A549 (cell line): ENCODE measurements at regions not wholly inside any gene's neighbourhood (a gene's known extent, or its start where the extent isn't known, plus 50 kb on each side); places are given as distances from the start of the nearest gene placed in this dataset.
"Not testable (repeated sequence)": the region's sequence is repeated elsewhere in the genome, so short reads cannot be mapped to it uniquely, and the experiment has no call there.

ENCODE experiments used
- ATAC-seq, 2 experiments: fragments of 200-7000 bp in 1 of 2; fragments of >200 bp in 1 of 2; cut with Nextera tagmentation in 1 of 2; cut with Tn5 transposase in 1 of 2; 3 replicates each; pipeline versions ENCODE4 v1.8.0 to v1.9.1; 2018 to 2020; ENCODE audit warnings: mild to moderate bottlenecking in 1 of 2, moderate library complexity in 1 of 2
- CTCF ChIA-PET: fragments of 300-600 bp; sonication (Branson Sonifier 250); formaldehyde crosslinking; extraction: SDS; loops from one replicate; lab custom pipeline; 2021; ENCODE audit warnings: antibody characterized with exemption, inconsistent platforms; lab: Yijun Ruan, JAX
- POLR2A ChIA-PET: fragments of 350-600 bp; formaldehyde crosslinking; extraction: SDS; loops from one replicate; lab custom pipeline; 2021; ENCODE audit warnings: antibody characterized with exemption, inconsistent platforms; lab: Yijun Ruan, JAX
- DNase-seq, 2 experiments: peaks; one replicate each; pipeline versions ENCODE4 v3.0.0 to v3.0.0-alpha.2; 2011 to 2016; ENCODE audit warnings: low read depth in 1 of 2, low spot score in 1 of 2
- FAIRE-seq: peaks from 2 replicates; lab custom pipeline; 2011; peaks lifted over from hg19 to GRCh38; lab: Jason Lieb, UNC
- H3K27ac ChIP-seq, 2 experiments: fragments of >200 bp; sonication (Bioruptor Twin); formaldehyde crosslinking; 3 replicates each; pipeline ENCODE4 v1.5.1; 2016 to 2017
- H3K4me1 ChIP-seq: fragments of >200 bp; sonication (Bioruptor Twin); formaldehyde crosslinking; 3 replicates; pipeline ENCODE4 v1.6.1; 2016
- H3K4me2 ChIP-seq: fragments of >200 bp; sonication (Bioruptor Twin); formaldehyde crosslinking; 3 replicates; pipeline ENCODE4 v1.6.1; 2016
- H3K4me3 ChIP-seq: fragments of >200 bp; sonication (Bioruptor Twin); formaldehyde crosslinking; 3 replicates; pipeline ENCODE4 v1.5.1; 2016
- H3K9me3 ChIP-seq: fragments of >200 bp; sonication (Bioruptor Twin); formaldehyde crosslinking; 3 replicates; pipeline ENCODE4 v1.6.1; 2016
- BHLHE40 ChIP-seq: IDR thresholded peaks from 2 replicates; pipeline ENCODE4 v1.6.1; 2012; ENCODE audit warnings: low read depth, low read length, inconsistent platforms
- E2F6 ChIP-seq: IDR thresholded peaks from 2 replicates; pipeline ENCODE4 v1.6.1; 2012; ENCODE audit warnings: low read depth, borderline replicate concordance
- EHMT2 ChIP-seq: fragments of 200-600 bp; sonication (generic); IDR thresholded peaks from 2 replicates; pipeline ENCODE4 v1.6.1; 2016; ENCODE audit warnings: antibody characterized with exemption, low read depth, mild to moderate bottlenecking, moderate library complexity
- HOXB13 ChIP-seq: fragments of 250-450 bp; sonication (Bioruptor Pico); IDR thresholded peaks from 2 replicates; pipeline ENCODE4 v1.5.0; 2020; ENCODE audit warnings: low read depth, mild to moderate bottlenecking, moderate library complexity
- HOXB5 ChIP-seq: fragments of 250-450 bp; sonication (Bioruptor Pico); IDR thresholded peaks from 2 replicates; pipeline ENCODE4 v1.5.0; 2020; ENCODE audit warnings: mild to moderate bottlenecking, moderate library complexity
- JUNB ChIP-seq: fragments of >200 bp; sonication (Bioruptor Twin); formaldehyde crosslinking; IDR thresholded peaks from 2 replicates; pipeline ENCODE4 v1.6.1; 2016
- KDM5A ChIP-seq: fragments of 200-600 bp; sonication (generic); IDR thresholded peaks from 2 replicates; pipeline ENCODE4 v1.6.1; 2016; ENCODE audit warnings: antibody characterized with exemption, mild to moderate bottlenecking
- MAX ChIP-seq: IDR thresholded peaks from 2 replicates; pipeline ENCODE4 v1.6.1; 2012
- MAZ ChIP-seq: fragments of 150-350 bp; IDR thresholded peaks from 2 replicates; pipeline ENCODE4 v1.6.1; 2014; ENCODE audit warnings: antibody characterized with exemption, low read depth, low read length, borderline replicate concordance
- NR3C1 ChIP-seq: fragments of >200 bp; sonication (Bioruptor Twin); formaldehyde crosslinking; IDR thresholded peaks from 3 replicates; pipeline ENCODE4 v1.6.1; 2017
- PBX3 ChIP-seq: IDR thresholded peaks from 2 replicates; pipeline ENCODE4 v1.6.1; 2012
- PHF8 ChIP-seq: fragments of 200-600 bp; sonication (generic); IDR thresholded peaks from 2 replicates; pipeline ENCODE4 v1.6.1; 2016; ENCODE audit warnings: low read depth, mild to moderate bottlenecking, antibody characterized with exemption, moderate library complexity, borderline replicate concordance
- POLR2A ChIP-seq: IDR thresholded peaks from 2 replicates; pipeline ENCODE4 v1.6.1; 2012; ENCODE audit warnings: mild to moderate bottlenecking, low read length
- RNF2 ChIP-seq: fragments of 200-600 bp; sonication (generic); IDR thresholded peaks from 2 replicates; pipeline ENCODE4 v1.6.1; 2016; ENCODE audit warnings: low read depth, mild to moderate bottlenecking, antibody characterized with exemption, moderate library complexity, borderline replicate concordance
- SREBF2 ChIP-seq: fragments of 450-650 bp; IDR thresholded peaks from 2 replicates; pipeline ENCODE4 v1.6.1; 2014; ENCODE audit warnings: mild to moderate bottlenecking, moderate library complexity
- ZFP36 ChIP-seq: fragments of 450-650 bp; IDR thresholded peaks from 2 replicates; pipeline ENCODE4 v1.6.1; 2014; ENCODE audit warnings: borderline replicate concordance; ENCODE audit not compliant: partially characterized antibody
- ZSCAN20 ChIP-seq: fragments of 250-450 bp; sonication (Bioruptor Pico); IDR thresholded peaks from 2 replicates; pipeline ENCODE4 v1.8.0; 2022; ENCODE audit warnings: mild to moderate bottlenecking, moderate library complexity
- WGBS: methylation state at CpG from one replicate; pipeline ENCODE4 v1.1.6; 2017; ENCODE audit errors: missing lambda C conversion rate; 5-methylcytosine and 5-hydroxymethylcytosine counted together
- TF ChIP-seq, protein P1 (sequence below): fragments of >200 bp; sonication (Bioruptor Twin); formaldehyde crosslinking; IDR thresholded peaks from 2 replicates; pipeline ENCODE4 v1.6.1; 2016
- TF ChIP-seq, protein P2 (sequence below): fragments of >200 bp; sonication (Bioruptor Twin); formaldehyde crosslinking; IDR thresholded peaks from 3 replicates; pipeline ENCODE4 v1.6.1; 2016

- no peak for TF ChIP-seq RNF2
Observed at GRCh38 chr6:51203504-51203903, 384.8 kb downstream of the TFAP2B start (continued).

GRCh38 chr6:51206686-51207085 lies 388.0 kb downstream of the TFAP2B start:
- H3K4me1 ChIP-seq, H3K9me3 ChIP-seq, H3K4me3 ChIP-seq, H3K4me2 ChIP-seq, DNase-seq, ATAC-seq, H3K27ac ChIP-seq, FAIRE-seq, POLR2A ChIA-PET, CTCF ChIA-PET: not testable (repeated sequence)
- 3% methylated on average over 5 of the region's 5 CpGs for WGBS

- FAIRE-seq: no peak
- WGBS: 0% methylated on average over 1 of the region's 1 CpG
Observed at GRCh38 chr6:51209651-51210050, 391.0 kb downstream of the TFAP2B start.

GRCh38 chr6:51213811-51214210 lies 395.1 kb downstream of the TFAP2B start:
- Histone ChIP-seq H3K27ac (no peak overlapping the region), H3K4me3 (no peak overlapping the region), H3K4me1 (no peaks in the 10 kb centered on the region), H3K4me2 (no peak overlapping the region), H3K9me3 (no peaks in the 10 kb centered on the region)
- 7% methylated on average over 16 of the region's 16 CpGs for WGBS
- POLR2A ChIA-PET: no interaction called here
- TF ChIP-seq HOXB5: no peak
- FAIRE-seq: no peak
- CTCF ChIA-PET: no interaction called here
- ATAC-seq: no peak
- no peak for DNase-seq

More at GRCh38 chr6:51209651-51210050, 391.0 kb downstream of the TFAP2B start:
- H3K4me2 ChIP-seq: no peak overlapping the region
- no peak for ATAC-seq
- TF ChIP-seq JUNB: no peak
- no peak for TF ChIP-seq ZFP36
- no peak for TF ChIP-seq NR3C1
- TF ChIP-seq E2F6: no peak
- TF ChIP-seq POLR2A: no peak
- no peak for TF ChIP-seq HOXB13
- no peak for TF ChIP-seq BHLHE40
- no peak for TF ChIP-seq EHMT2
- no peak for TF ChIP-seq ZSCAN20 (CRISPR knock-in tag)
- TF ChIP-seq HOXB5: no peak
- TF ChIP-seq KDM5A: no peak
- TF ChIP-seq, all 56 proteins: peak for 0
- no peaks in the 10 kb centered on the region for H3K9me3 ChIP-seq
- H3K27ac ChIP-seq: no peak overlapping the region
- no peak overlapping the region for H3K4me3 ChIP-seq
- DNase-seq: no peak
- POLR2A ChIA-PET: no interaction called here
- CTCF ChIA-PET: no interaction called here
- no peaks in the 10 kb centered on the region for H3K4me1 ChIP-seq

DNA sequence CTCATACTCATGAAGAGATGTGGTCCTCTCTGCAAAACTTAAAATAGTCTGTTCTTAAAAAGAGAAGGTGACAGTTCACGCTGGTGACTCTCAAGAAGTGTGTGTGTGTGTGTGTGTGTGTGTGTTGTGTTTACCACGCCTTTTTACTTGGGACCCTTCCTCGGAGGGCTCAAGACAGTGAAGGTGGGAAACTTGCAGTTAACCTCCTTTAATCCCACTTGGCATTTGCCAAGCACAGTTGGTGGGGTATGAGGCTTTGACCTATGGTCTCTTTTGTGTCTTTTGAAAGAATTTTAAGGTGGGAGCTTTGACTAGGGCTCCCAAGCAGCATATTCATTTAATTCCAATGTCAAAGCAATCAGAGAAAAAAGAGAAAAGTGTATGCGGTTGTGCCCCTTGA lies 395.8 kb downstream of the TFAP2B start:
- Histone ChIP-seq H3K4me3 (no peak overlapping the region), H3K4me1 (no peaks in the 10 kb centered on the region), H3K9me3 (no peaks in the 10 kb centered on the region), H3K27ac (no peak overlapping the region), H3K4me2 (no peak overlapping the region)
- FAIRE-seq (no peak), ATAC-seq (no peak), DNase-seq (no peak)
- no peak for TF ChIP-seq MAX
- no peak for TF ChIP-seq BHLHE40
- no peak for TF ChIP-seq ZFP36
- TF ChIP-seq, protein P1, sequence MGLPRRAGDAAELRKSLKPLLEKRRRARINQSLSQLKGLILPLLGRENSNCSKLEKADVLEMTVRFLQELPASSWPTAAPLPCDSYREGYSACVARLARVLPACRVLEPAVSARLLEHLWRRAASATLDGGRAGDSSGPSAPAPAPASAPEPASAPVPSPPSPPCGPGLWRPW: no peak
- no peak for TF ChIP-seq PBX3
- TF ChIP-seq, protein P2, sequence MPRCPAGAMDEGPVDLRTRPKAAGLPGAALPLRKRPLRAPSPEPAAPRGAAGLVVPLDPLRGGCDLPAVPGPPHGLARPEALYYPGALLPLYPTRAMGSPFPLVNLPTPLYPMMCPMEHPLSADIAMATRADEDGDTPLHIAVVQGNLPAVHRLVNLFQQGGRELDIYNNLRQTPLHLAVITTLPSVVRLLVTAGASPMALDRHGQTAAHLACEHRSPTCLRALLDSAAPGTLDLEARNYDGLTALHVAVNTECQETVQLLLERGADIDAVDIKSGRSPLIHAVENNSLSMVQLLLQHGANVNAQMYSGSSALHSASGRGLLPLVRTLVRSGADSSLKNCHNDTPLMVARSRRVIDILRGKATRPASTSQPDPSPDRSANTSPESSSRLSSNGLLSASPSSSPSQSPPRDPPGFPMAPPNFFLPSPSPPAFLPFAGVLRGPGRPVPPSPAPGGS: no peak
- TF ChIP-seq SREBF2: no peak
- no peak for TF ChIP-seq PHF8
- TF ChIP-seq MAZ: no peak
- ChIA-PET POLR2A (no interaction called here), CTCF (no interaction called here)
- WGBS: 26% methylated on average over 4 of the region's 4 CpGs
